Osteocyte (in vitro differentiated cells): ENCODE measurements at regions not wholly inside any gene's neighbourhood (a gene's known extent, or its start where the extent isn't known, plus 50 kb on each side); places are given as distances from the start of the nearest gene placed in this dataset.

Experiments
- DNase-seq: peaks from one replicate; pipeline ENCODE4 v3.0.0; 2021; ENCODE audit warnings: mixed read lengths; ENCODE audit not compliant: unreplicated experiment; ENCODE audit errors: extremely low spot score
- H3K27ac Mint-ChIP-seq: one replicate; pipeline ENCODE4 v1.8.0; 2021; ENCODE audit warnings: mild to moderate bottlenecking, mixed read lengths; ENCODE audit not compliant: unreplicated experiment
- H3K27me3 Mint-ChIP-seq: one replicate; pipeline ENCODE4 v1.8.0; 2021; ENCODE audit warnings: mixed read lengths; ENCODE audit not compliant: unreplicated experiment
- H3K36me3 Mint-ChIP-seq: one replicate; pipeline ENCODE4 v1.8.0; 2021; ENCODE audit warnings: mixed read lengths; ENCODE audit not compliant: unreplicated experiment
- H3K4me1 Mint-ChIP-seq: one replicate; pipeline ENCODE4 v1.8.0; 2021; ENCODE audit warnings: mixed read lengths; ENCODE audit not compliant: unreplicated experiment
- H3K4me3 Mint-ChIP-seq: one replicate; pipeline ENCODE4 v1.8.0; 2021; ENCODE audit warnings: mild to moderate bottlenecking, moderate library complexity, mixed read lengths; ENCODE audit not compliant: unreplicated experiment
- H3K9me3 Mint-ChIP-seq: one replicate; pipeline ENCODE4 v1.8.0; 2021; ENCODE audit warnings: mixed read lengths; ENCODE audit not compliant: unreplicated experiment
- TF ChIP-seq, protein P1 (sequence below): fragments of 200-600 bp; sonication (generic); IDR thresholded peaks from 2 replicates; pipeline ENCODE4 v1.5.0; 2021; ENCODE audit warnings: antibody characterized with exemption, mild to moderate bottlenecking, moderate library complexity

DNA sequence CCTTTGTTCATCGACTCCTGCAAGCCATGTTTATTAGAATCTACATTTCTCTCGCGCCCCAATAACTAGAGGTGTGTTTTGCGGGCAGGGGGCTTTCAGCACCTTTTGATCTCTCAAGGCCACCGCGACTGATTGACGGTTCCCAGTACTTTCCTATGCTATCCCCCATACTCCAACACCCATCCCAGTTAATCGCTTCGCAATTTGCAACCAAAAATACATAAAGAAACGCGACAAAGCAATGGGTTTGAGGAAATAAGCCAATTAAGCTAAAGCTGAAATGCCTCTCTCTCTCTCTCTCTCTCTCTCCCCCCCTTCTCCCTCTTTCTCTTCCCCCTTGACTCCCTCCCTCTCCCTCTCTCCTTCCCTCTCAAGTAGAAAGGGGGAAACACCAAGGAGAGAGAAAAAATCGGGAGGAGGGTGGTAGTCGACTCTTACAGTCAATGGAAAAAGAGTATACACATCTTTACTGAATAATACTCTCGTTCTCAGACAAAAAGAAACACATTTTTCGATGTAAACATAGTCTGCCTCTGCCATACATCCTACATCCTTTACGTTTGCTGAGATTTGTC is 128.0 kb upstream of the DPYD start:
- H3K9me3 Mint-ChIP-seq, result no peaks in the 10 kb centered on the region
- TF ChIP-seq, protein P1, sequence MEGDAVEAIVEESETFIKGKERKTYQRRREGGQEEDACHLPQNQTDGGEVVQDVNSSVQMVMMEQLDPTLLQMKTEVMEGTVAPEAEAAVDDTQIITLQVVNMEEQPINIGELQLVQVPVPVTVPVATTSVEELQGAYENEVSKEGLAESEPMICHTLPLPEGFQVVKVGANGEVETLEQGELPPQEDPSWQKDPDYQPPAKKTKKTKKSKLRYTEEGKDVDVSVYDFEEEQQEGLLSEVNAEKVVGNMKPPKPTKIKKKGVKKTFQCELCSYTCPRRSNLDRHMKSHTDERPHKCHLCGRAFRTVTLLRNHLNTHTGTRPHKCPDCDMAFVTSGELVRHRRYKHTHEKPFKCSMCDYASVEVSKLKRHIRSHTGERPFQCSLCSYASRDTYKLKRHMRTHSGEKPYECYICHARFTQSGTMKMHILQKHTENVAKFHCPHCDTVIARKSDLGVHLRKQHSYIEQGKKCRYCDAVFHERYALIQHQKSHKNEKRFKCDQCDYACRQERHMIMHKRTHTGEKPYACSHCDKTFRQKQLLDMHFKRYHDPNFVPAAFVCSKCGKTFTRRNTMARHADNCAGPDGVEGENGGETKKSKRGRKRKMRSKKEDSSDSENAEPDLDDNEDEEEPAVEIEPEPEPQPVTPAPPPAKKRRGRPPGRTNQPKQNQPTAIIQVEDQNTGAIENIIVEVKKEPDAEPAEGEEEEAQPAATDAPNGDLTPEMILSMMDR, result no peak
- H3K36me3 Mint-ChIP-seq, result no peaks in the 10 kb centered on the region
- H3K4me1 Mint-ChIP-seq, result peaks cover 54% of the 10 kb centered on the region
- H3K4me3 Mint-ChIP-seq, result peak overlapping the region; percentile 72
- no peak for DNase-seq
- peaks cover 4% of the 10 kb centered on the region for H3K27me3 Mint-ChIP-seq
- no peak overlapping the region for H3K27ac Mint-ChIP-seq

DNA sequence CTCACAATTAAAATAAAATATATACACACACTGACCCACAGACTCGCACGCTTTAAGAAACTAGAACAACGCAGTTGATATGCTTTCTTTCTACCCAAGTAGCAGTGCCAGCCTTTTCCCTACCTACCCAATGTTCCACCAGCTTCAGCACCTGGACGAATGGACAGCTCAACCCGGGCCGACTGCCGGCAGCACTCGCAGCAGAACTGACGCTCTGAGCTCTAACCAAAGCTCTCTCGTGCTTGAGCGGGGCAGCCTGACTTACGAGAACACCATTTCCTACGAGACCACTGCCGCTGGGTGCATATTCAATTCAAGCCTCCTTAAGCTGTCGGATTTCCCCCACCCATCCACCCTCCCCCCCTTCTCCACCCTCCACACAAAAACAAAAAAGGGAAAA is 127.4 kb upstream of the DPYD start:
- Mint-ChIP-seq H3K36me3 (no peaks in the 10 kb centered on the region), H3K4me3 (peak overlapping the region; percentile 72)
- DNase-seq, result peak; percentile 95

DNA sequence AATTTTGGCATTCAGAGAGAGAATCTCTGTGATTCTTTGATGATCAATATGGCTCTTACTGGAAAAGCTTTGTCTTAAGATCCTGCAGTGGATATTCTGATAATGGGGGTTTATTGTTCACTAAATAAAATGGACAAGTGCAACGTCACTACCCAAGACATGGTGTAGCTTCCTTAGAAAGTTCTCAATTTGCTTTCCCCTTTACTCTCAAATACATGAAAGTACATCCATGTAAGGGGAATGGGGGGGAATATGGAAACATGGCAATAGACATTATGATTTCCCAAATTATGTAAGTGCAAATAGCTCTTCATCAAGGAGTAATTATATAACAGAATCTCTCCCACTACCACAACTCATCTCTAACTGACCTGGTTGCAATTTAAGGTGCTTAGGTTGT is 126.3 kb upstream of the DPYD start:
- Mint-ChIP-seq H3K27me3 (peaks cover 4% of the 10 kb centered on the region), H3K4me1 (peaks cover 49% of the 10 kb centered on the region), H3K36me3 (no peaks in the 10 kb centered on the region), H3K4me3 (no peak overlapping the region), H3K27ac (no peak overlapping the region), H3K9me3 (no peaks in the 10 kb centered on the region)
- no peak for DNase-seq
- TF ChIP-seq, protein P1, result no peak

More for the DNA sequence above, 127.4 kb upstream of the DPYD start:
- TF ChIP-seq, protein P1, result peak; percentile 22
- Mint-ChIP-seq H3K4me1 (peaks cover 53% of the 10 kb centered on the region), H3K27me3 (peaks cover 4% of the 10 kb centered on the region), H3K9me3 (no peaks in the 10 kb centered on the region), H3K27ac (no peak overlapping the region)

DNA sequence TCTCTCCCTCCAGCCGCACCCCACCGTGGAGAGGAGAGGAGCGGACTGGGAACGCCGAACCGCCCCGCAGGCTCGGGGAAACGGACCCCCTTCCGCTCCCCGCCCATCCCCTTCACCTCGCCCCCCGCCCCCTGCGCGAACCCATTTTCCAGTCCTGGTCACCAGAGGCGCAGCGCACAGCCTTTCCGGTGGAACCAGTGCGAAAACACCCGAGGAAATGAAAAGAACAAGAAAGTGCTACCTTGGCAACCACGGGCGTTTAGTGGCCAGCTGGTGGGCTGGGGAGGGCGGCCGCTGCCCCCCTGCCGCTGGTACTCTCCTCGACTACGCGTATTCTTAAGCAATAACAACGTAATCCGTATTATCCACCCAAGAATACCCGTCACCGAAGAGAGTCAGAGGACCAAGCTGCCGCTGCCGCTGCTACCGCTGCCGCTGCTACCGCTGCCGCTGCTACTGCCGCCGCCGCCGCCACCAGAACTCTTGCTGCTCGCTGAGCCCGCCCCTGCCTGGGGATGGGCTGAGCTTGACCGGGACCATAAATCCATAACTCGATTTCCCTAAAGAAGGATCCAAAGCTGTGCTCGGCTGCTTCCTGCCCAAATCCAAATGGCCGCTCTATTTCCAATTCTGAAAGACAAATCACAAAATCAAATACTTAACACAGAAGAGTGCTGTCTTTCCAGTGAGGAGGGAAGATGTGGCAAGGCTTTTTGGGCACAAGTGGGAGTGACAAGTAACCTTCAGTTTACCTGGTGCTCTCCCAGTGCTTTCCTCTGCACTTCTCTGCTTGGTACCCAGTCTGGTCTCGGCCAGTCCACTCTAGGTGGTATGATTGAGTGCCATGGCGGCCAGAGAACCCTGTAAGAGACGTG is 125.2 kb upstream of the DPYD start:
- TF ChIP-seq, protein P1, result no peak
- H3K4me3 Mint-ChIP-seq, result peak overlapping the region; percentile 88
- peaks cover 4% of the 10 kb centered on the region for H3K27me3 Mint-ChIP-seq
- H3K4me1 Mint-ChIP-seq, result peaks cover 46% of the 10 kb centered on the region
- H3K9me3 Mint-ChIP-seq, result no peaks in the 10 kb centered on the region
- DNase-seq, result peak; percentile 86
- H3K36me3 Mint-ChIP-seq, result no peaks in the 10 kb centered on the region
- H3K27ac Mint-ChIP-seq, result peak overlapping the region; percentile 88

DNA sequence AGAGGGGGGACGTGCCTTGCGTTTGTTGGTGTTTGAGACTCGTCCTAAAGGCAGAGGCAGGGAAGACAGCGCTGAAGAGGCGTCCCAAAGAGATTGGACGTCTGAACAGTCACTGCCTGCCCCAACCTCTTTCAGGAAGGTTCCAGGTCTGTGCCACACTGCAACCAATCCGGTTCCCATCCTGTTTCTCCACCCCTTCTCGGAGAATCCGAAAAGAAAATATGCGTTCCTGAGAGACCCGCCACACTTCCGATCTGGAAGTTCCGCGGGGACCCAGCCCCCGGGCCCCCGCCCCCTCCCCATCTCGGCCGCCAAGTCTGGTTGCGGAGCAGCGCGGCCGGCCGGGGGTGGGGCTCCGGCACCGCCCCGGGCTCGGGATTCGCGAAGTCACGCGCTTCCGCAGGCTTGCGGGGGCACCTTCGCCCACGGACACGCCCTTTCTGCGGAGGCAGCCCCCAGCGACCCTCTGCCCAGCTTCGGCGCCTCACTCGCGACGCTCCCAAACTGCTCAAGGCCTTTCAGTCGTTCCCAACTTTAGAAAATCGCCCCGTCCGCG is 124.5 kb upstream of the DPYD start:
- TF ChIP-seq, protein P1, result no peak
- Mint-ChIP-seq H3K4me3 (peak overlapping the region; percentile 88), H3K36me3 (no peaks in the 10 kb centered on the region), H3K27ac (peak overlapping the region; percentile 88), H3K27me3 (peaks cover 4% of the 10 kb centered on the region), H3K9me3 (no peaks in the 10 kb centered on the region), H3K4me1 (peaks cover 52% of the 10 kb centered on the region)
- peak; percentile 84 for DNase-seq
